ENCODE measurements at regions not wholly inside any gene's neighbourhood (a gene's known extent, or its start where the extent isn't known, plus 50 kb on each side); places are given as distances from the start of the nearest gene placed in this dataset.

- WGBS (ENCODE audit: insufficient coverage), result 83% methylated on average over 1 of the region's 2 CpGs
- H3K9me3 Mint-ChIP-seq, result peaks cover 3 to 15% of the 10 kb centered on the region in 2 donors
- no peak overlapping the region for H3K4me3 Mint-ChIP-seq
- H3K9me3 ChIP-seq (ENCODE audit: control insufficient read depth, insufficient read depth, low read length), result no peaks in the 10 kb centered on the region
- H3K4me1 Mint-ChIP-seq, result no peaks in the 10 kb centered on the region
- no peaks in the 10 kb centered on the region for H3K27me3 Mint-ChIP-seq (ENCODE audit: low read depth in 2 of 2)
- no peak overlapping the region for H3K4me3 ChIP-seq (ENCODE audit: low read length)
- ATAC-seq (no peak), DNase-seq (no peak)
- H3K27ac Mint-ChIP-seq, result no peak overlapping the region
- intact Hi-C loops (cut with micrococcal nuclease), result no loop called here
- no peak for TF ChIP-seq CTCF (IDR thresholded peaks at IDR 0.05)
- H3K36me3 ChIP-seq (ENCODE audit: control insufficient read depth, insufficient read depth, low read length), result no peaks in the 10 kb centered on the region
- H3K4me1 ChIP-seq (ENCODE audit: control insufficient read depth, insufficient read depth, low read length), result no peaks in the 10 kb centered on the region
- H3K27me3 ChIP-seq (ENCODE audit: control insufficient read depth, insufficient read depth, low read length), result no peaks in the 10 kb centered on the region
- no peaks in the 10 kb centered on the region for H3K36me3 Mint-ChIP-seq
- H3K27ac ChIP-seq (ENCODE audit: low read length), result no peak overlapping the region
Measured at GRCh38 chr3:22451501-22451900, 700.5 kb upstream of the ZNF385D start.

- intact Hi-C loops (cut with micrococcal nuclease), result no loop called here
- peaks cover 3 to 15% of the 10 kb centered on the region in 2 donors for H3K9me3 Mint-ChIP-seq
- no peak overlapping the region for H3K4me3 Mint-ChIP-seq
- Histone ChIP-seq H3K27me3 (ENCODE audit: control insufficient read depth, insufficient read depth, low read length) (no peaks in the 10 kb centered on the region), H3K9me3 (ENCODE audit: control insufficient read depth, insufficient read depth, low read length) (no peaks in the 10 kb centered on the region), H3K36me3 (ENCODE audit: control insufficient read depth, insufficient read depth, low read length) (no peaks in the 10 kb centered on the region), H3K4me3 (ENCODE audit: low read length) (no peak overlapping the region), H3K27ac (ENCODE audit: low read length) (no peak overlapping the region), H3K4me1 (ENCODE audit: control insufficient read depth, insufficient read depth, low read length) (no peaks in the 10 kb centered on the region)
- TF ChIP-seq CTCF (IDR thresholded peaks at IDR 0.05), result no peak
- ATAC-seq, result no peak
- H3K36me3 Mint-ChIP-seq, result no peaks in the 10 kb centered on the region
- WGBS (ENCODE audit: insufficient coverage), result no CpG with 5 or more reads among the region's 1 CpG
- H3K27ac Mint-ChIP-seq, result no peak overlapping the region
- H3K27me3 Mint-ChIP-seq (ENCODE audit: low read depth in 2 of 2), result no peaks in the 10 kb centered on the region
- no peak for DNase-seq
- no peaks in the 10 kb centered on the region for H3K4me1 Mint-ChIP-seq
Measured at GRCh38 chr3:22453906-22454535, 703.0 kb upstream of the ZNF385D start.

- Histone ChIP-seq H3K9me3 (ENCODE audit: control insufficient read depth, insufficient read depth, low read length) (no peaks in the 10 kb centered on the region), H3K36me3 (ENCODE audit: control insufficient read depth, insufficient read depth, low read length) (no peaks in the 10 kb centered on the region), H3K27me3 (ENCODE audit: control insufficient read depth, insufficient read depth, low read length) (no peaks in the 10 kb centered on the region), H3K4me3 (ENCODE audit: low read length) (no peak overlapping the region), H3K27ac (ENCODE audit: low read length) (no peak overlapping the region), H3K4me1 (ENCODE audit: control insufficient read depth, insufficient read depth, low read length) (no peaks in the 10 kb centered on the region)
- H3K27ac Mint-ChIP-seq, result no peak overlapping the region
- intact Hi-C loops (cut with micrococcal nuclease), result no loop called here
- DNase-seq (no peak), ATAC-seq (no peak)
- H3K4me3 Mint-ChIP-seq, result no peak overlapping the region
- TF ChIP-seq CTCF (IDR thresholded peaks at IDR 0.05), result no peak
- no peaks in the 10 kb centered on the region for H3K27me3 Mint-ChIP-seq (ENCODE audit: low read depth in 2 of 2)
- no peaks in the 10 kb centered on the region for H3K36me3 Mint-ChIP-seq
- no peaks in the 10 kb centered on the region for H3K4me1 Mint-ChIP-seq
- peaks cover 5 to 9% of the 10 kb centered on the region in 2 donors for H3K9me3 Mint-ChIP-seq
- WGBS (ENCODE audit: insufficient coverage), result 65% methylated on average over 3 of the region's 4 CpGs
Measured at GRCh38 chr3:22469995-22470394, 719.0 kb upstream of the ZNF385D start.

- no peaks in the 10 kb centered on the region for H3K9me3 ChIP-seq (ENCODE audit: control insufficient read depth, insufficient read depth, low read length)
- no peak overlapping the region for H3K4me3 Mint-ChIP-seq
- H3K36me3 Mint-ChIP-seq, result no peaks in the 10 kb centered on the region
- H3K27me3 ChIP-seq (ENCODE audit: control insufficient read depth, insufficient read depth, low read length), result no peaks in the 10 kb centered on the region
- DNase-seq (no peak), ATAC-seq (no peak)
- peaks cover 8 to 9% of the 10 kb centered on the region in 2 donors for H3K9me3 Mint-ChIP-seq
- no peak overlapping the region for H3K27ac Mint-ChIP-seq
- WGBS (ENCODE audit: insufficient coverage), result 86% methylated on average over 4 of the region's 4 CpGs
- no peaks in the 10 kb centered on the region for H3K27me3 Mint-ChIP-seq (ENCODE audit: low read depth in 2 of 2)
- H3K36me3 ChIP-seq (ENCODE audit: control insufficient read depth, insufficient read depth, low read length), result no peaks in the 10 kb centered on the region
- intact Hi-C loops (cut with micrococcal nuclease), result no loop called here
- no peak overlapping the region for H3K27ac ChIP-seq (ENCODE audit: low read length)
- no peak overlapping the region for H3K4me3 ChIP-seq (ENCODE audit: low read length)
- no peaks in the 10 kb centered on the region for H3K4me1 Mint-ChIP-seq
- TF ChIP-seq CTCF (IDR thresholded peaks at IDR 0.05), result no peak
- H3K4me1 ChIP-seq (ENCODE audit: control insufficient read depth, insufficient read depth, low read length), result no peaks in the 10 kb centered on the region
Measured at GRCh38 chr3:22471557-22471956, 720.5 kb upstream of the ZNF385D start.
